ENCODE measurements at regions not wholly inside any gene's neighbourhood (a gene's known extent, or its start where the extent isn't known, plus 50 kb on each side); places are given as distances from the start of the nearest gene placed in this dataset.
A peak's percentile ranks its signal among the peaks of the same experiment; 100 is the strongest.

- WGBS, result 58% methylated on average over 17 of the region's 17 CpGs
- Histone ChIP-seq H3K36me3 (ENCODE audit: insufficient read depth) (no peaks in the 10 kb centered on the region), H3K4me3 (ENCODE audit: low read depth, low read length) (no peak overlapping the region), H3K27ac (ENCODE audit: low read depth) (peak overlapping the region; percentile 15), H3K4me1 (ENCODE audit: insufficient read depth) (no peaks in the 10 kb centered on the region)
- no peak for DNase-seq (ENCODE audit: extremely low spot score)
These were observed 212.2 kb downstream of the C9orf50 start for GRCh38 chr9:129408535-129409215.

DNA sequence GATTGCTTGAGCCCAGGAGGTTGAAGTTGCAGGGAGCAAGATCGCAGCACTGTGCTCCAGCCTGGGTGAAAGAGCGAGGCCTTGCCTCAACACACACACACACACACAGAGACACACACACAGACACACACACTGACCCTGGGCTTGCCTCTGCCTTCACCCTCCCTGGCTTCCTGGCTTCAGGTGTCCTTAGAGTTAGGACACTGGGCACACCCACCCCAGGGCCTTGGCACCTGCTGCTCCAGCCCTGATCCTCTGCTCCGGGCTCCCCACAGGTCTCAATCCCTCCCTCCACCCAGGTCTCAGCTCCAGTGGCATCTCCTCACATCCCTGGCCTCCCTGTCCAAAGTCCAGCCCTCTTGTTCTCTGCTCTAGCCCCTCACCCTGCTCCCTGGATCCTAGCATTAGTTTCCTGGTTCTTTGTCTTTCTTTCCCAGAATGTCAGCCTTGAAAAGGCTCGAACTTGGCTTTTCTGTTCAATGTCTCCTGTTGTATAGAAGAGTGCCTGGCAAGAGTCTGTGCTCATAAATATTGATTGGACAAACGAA, 212.9 kb downstream of the C9orf50 start:
- no peaks in the 10 kb centered on the region for H3K4me1 ChIP-seq (ENCODE audit: insufficient read depth)
- WGBS, result 80% methylated on average over 5 of the region's 5 CpGs
- no peaks in the 10 kb centered on the region for H3K36me3 ChIP-seq (ENCODE audit: insufficient read depth)
- H3K27ac ChIP-seq (ENCODE audit: low read depth), result no peak overlapping the region
- H3K4me3 ChIP-seq (ENCODE audit: low read depth, low read length), result no peak overlapping the region
- DNase-seq (ENCODE audit: extremely low spot score), result no peak

- H3K4me3 ChIP-seq (ENCODE audit: low read depth, low read length), result no peak overlapping the region
- no peak for DNase-seq (ENCODE audit: extremely low spot score)
- no peaks in the 10 kb centered on the region for H3K36me3 ChIP-seq (ENCODE audit: insufficient read depth)
- no peak overlapping the region for H3K27ac ChIP-seq (ENCODE audit: low read depth)
- WGBS, result 84% methylated on average over 25 of the region's 25 CpGs
- H3K4me1 ChIP-seq (ENCODE audit: insufficient read depth), result no peaks in the 10 kb centered on the region
These were observed 214.3 kb downstream of the C9orf50 start for GRCh38 chr9:129406278-129407225.

- H3K4me3 ChIP-seq (ENCODE audit: low read depth, low read length), result no peak overlapping the region
- no peak for DNase-seq (ENCODE audit: extremely low spot score)
- no peaks in the 10 kb centered on the region for H3K36me3 ChIP-seq (ENCODE audit: insufficient read depth)
- WGBS, result 95% methylated on average over 6 of the region's 6 CpGs
- H3K27ac ChIP-seq (ENCODE audit: low read depth), result no peak overlapping the region
- H3K4me1 ChIP-seq (ENCODE audit: insufficient read depth), result no peaks in the 10 kb centered on the region
These were observed 215.1 kb downstream of the C9orf50 start for GRCh38 chr9:129405827-129406213.

- no peak for DNase-seq (ENCODE audit: extremely low spot score)
These were observed 215.6 kb downstream of the C9orf50 start for GRCh38 chr9:129405089-129405826.

GRCh38 chr9:129404621-129405020, 216.3 kb downstream of the C9orf50 start:
- no peak overlapping the region for H3K4me3 ChIP-seq (ENCODE audit: low read depth, low read length)
- 84% methylated on average over 8 of the region's 8 CpGs for WGBS
- no peak for DNase-seq (ENCODE audit: extremely low spot score)
- no peak overlapping the region for H3K27ac ChIP-seq (ENCODE audit: low read depth)
- no peaks in the 10 kb centered on the region for H3K36me3 ChIP-seq (ENCODE audit: insufficient read depth)
- H3K4me1 ChIP-seq (ENCODE audit: insufficient read depth), result no peaks in the 10 kb centered on the region

More at GRCh38 chr9:129405089-129405826, 215.6 kb downstream of the C9orf50 start:
- Histone ChIP-seq H3K27ac (ENCODE audit: low read depth) (no peak overlapping the region), H3K36me3 (ENCODE audit: insufficient read depth) (no peaks in the 10 kb centered on the region), H3K4me1 (ENCODE audit: insufficient read depth) (no peaks in the 10 kb centered on the region), H3K4me3 (ENCODE audit: low read depth, low read length) (no peak overlapping the region)
- WGBS, result 61% methylated on average over 13 of the region's 13 CpGs

DNA sequence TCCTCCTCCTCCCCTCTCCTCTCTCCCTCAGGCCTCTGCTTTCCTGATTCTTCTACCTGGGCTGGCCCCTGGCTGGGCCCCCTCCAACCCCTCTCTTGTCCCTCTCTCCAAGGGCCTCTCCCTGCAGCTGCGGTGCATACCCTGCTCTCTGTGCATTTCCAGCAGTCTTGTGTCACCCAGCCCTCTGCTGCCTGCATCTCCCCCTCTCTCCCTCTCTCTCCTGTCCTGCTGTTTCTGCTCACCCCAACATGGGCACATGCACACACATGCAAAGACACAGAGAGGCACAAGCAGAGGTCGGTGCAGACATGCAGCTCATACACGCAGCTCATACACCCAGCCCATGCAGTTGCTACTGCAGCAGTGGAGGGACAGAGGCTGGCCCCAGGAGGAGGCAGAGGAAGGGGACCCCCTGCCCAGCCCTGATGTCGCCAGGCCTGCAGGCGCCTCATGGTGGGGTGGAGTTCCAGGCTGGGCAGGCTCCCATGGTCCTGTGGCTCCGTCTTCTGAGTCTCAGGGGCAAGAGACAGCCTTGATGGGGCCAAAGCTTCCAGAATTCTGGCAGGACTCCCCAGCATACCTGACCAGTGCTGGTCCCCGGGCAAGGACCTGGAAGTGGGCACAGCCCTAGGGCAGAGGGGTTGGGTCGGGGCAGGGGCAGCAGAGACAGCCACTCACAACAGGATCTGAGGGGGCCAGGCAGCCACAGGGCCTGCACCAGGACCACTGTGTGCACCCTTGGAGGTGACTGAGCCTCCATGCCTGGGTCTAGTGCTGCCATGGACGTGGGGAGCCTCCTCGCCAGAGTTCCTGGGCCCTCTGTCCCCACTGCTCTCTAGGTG, 216.9 kb downstream of the C9orf50 start:
- no peaks in the 10 kb centered on the region for H3K4me1 ChIP-seq (ENCODE audit: insufficient read depth)
- no peak for DNase-seq (ENCODE audit: extremely low spot score)
- WGBS, result 80% methylated on average over 10 of the region's 10 CpGs
- H3K27ac ChIP-seq (ENCODE audit: low read depth), result no peak overlapping the region
- H3K36me3 ChIP-seq (ENCODE audit: insufficient read depth), result no peaks in the 10 kb centered on the region
- H3K4me3 ChIP-seq (ENCODE audit: low read depth, low read length), result no peak overlapping the region

DNA sequence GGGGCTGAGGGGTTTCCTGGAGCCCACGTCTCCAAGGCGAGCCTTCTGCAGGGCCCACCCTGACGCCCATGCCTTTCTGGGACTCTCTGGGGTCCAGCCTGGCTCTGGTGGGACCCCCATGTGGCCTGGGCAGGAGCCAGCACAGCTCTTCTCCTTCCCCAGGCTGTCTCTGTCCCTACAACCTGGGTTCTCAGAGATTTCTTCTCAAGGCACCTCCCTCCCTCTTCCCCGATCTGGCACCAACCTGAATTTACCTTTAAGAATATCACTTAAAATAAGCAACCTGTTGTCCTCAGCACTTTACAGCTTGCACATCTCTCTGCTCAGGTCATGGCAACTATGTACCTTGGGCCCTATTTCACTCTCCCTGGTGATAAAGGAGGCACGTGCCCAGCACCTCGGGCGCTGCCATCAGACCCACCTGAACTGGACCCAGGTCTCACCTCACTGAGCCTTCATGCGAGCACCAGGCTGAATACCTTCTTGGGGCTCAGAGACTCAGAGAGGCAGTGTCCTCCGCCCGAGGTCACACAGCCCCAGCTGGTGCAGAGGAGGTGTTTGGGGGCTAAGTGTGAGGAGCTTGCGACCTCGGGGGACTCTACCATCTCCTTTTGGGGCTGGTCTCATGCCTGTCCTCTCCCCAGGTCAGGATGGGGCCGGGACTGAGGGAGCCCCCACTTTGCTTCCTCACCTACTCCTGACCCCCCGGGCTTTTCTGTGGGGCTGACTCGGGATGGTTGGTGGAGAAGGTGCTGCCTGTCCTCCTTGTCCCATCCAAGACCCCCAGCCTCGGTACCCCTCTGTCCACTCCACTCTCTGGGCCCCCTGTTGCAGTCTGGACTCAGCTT, 217.7 kb downstream of the C9orf50 start:
- Histone ChIP-seq H3K4me1 (ENCODE audit: insufficient read depth) (no peaks in the 10 kb centered on the region), H3K36me3 (ENCODE audit: insufficient read depth) (no peaks in the 10 kb centered on the region)
- DNase-seq (ENCODE audit: extremely low spot score), result no peak

GRCh38 chr9:129402371-129402739, 218.5 kb downstream of the C9orf50 start:
- Histone ChIP-seq H3K36me3 (ENCODE audit: insufficient read depth) (no peaks in the 10 kb centered on the region), H3K4me3 (ENCODE audit: low read depth, low read length) (no peak overlapping the region), H3K4me1 (ENCODE audit: insufficient read depth) (no peaks in the 10 kb centered on the region), H3K27ac (ENCODE audit: low read depth) (peak overlapping the region; percentile 74)
- no peak for DNase-seq (ENCODE audit: extremely low spot score)
- 15% methylated on average over 20 of the region's 20 CpGs for WGBS

More for the DNA sequence above, 217.7 kb downstream of the C9orf50 start:
- 88% methylated on average over 16 of the region's 16 CpGs for WGBS
- H3K27ac ChIP-seq (ENCODE audit: low read depth), result no peak overlapping the region
- H3K4me3 ChIP-seq (ENCODE audit: low read depth, low read length), result no peak overlapping the region

GRCh38 chr9:129401623-129402370, 219.1 kb downstream of the C9orf50 start:
- DNase-seq (ENCODE audit: extremely low spot score), result no peak
- Histone ChIP-seq H3K4me3 (ENCODE audit: low read depth, low read length) (no peak overlapping the region), H3K36me3 (ENCODE audit: insufficient read depth) (no peaks in the 10 kb centered on the region), H3K4me1 (ENCODE audit: insufficient read depth) (no peaks in the 10 kb centered on the region), H3K27ac (ENCODE audit: low read depth) (peak overlapping the region; percentile 74)
- WGBS, result 20% methylated on average over 6 of the region's 6 CpGs

DNA sequence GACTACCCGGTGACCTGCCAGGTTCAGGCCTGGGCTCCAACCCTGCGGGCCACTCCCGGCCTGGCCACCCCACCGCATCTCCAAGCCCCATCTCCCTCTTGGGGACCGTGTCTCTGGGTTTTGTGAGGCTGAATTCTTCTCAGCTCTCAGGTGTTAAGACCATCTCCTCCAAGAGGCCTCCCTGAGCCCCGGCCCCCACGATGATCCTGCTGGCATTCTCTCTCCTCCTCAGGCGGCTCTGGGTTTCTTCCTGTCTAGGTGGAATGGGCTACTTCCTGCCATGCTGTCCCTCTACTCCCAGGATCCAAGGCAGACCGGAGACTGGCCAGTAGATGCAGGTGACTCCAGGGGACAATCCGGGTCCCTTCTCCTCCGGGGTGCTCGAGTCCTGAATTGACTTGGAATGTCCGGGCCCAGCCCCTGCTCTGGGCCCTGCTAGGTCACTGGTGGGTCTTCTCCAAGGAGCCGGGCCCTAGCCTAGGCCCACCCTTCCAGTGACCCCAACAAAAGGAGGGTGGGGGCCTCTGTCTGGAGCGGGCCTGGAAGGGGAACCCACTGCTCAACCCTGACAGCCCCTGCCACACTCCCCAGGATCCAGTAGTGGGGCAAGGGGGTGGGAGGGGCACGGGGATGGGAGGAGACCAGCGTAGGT, 219.8 kb downstream of the C9orf50 start:
- Histone ChIP-seq H3K36me3 (ENCODE audit: insufficient read depth) (no peaks in the 10 kb centered on the region), H3K27ac (ENCODE audit: low read depth) (peak overlapping the region; percentile 63), H3K4me3 (ENCODE audit: low read depth, low read length) (no peak overlapping the region), H3K4me1 (ENCODE audit: insufficient read depth) (no peaks in the 10 kb centered on the region)
- 81% methylated on average over 17 of the region's 17 CpGs for WGBS
- no peak for DNase-seq (ENCODE audit: extremely low spot score)

Measured in urinary bladder (tissue), 3 donors.